ENCODE measurements at regions not wholly inside any gene's neighbourhood (a gene's known extent, or its start where the extent isn't known, plus 50 kb on each side); places are given as distances from the start of the nearest gene placed in this dataset.

GRCh38 chr16:51312363-51313150 lies 161.5 kb upstream of the SALL1 start:
- H3K36me3 ChIP-seq (ENCODE audit: control insufficient read depth, insufficient read depth, low read length): no peaks in the 10 kb centered on the region
- H3K4me3 ChIP-seq (ENCODE audit: insufficient read depth, low read depth, low read length): no peak overlapping the region
- no peaks in the 10 kb centered on the region for H3K4me1 ChIP-seq (ENCODE audit: control insufficient read depth, insufficient read depth, low read length)
- no peaks in the 10 kb centered on the region for H3K9me3 ChIP-seq (ENCODE audit: control insufficient read depth, low read length)
- 97 to 100% methylated on average over 2 of the region's 2 CpGs for WGBS, 2 experiments
- no peak overlapping the region for H3K27ac ChIP-seq (ENCODE audit: insufficient read depth, low read depth, low read length, poor library complexity, severe bottlenecking)
- H3K27me3 ChIP-seq (ENCODE audit: control insufficient read depth, insufficient read depth, low read length, poor library complexity, severe bottlenecking): no peaks in the 10 kb centered on the region

GRCh38 chr16:51310159-51310558 lies 159.1 kb upstream of the SALL1 start:
- H3K27me3 ChIP-seq (ENCODE audit: control insufficient read depth, insufficient read depth, low read length, poor library complexity, severe bottlenecking): no peaks in the 10 kb centered on the region
- no peak overlapping the region for H3K27ac ChIP-seq (ENCODE audit: insufficient read depth, low read depth, low read length, poor library complexity, severe bottlenecking)
- no peaks in the 10 kb centered on the region for H3K4me1 ChIP-seq (ENCODE audit: control insufficient read depth, insufficient read depth, low read length)
- no peak overlapping the region for H3K4me3 ChIP-seq (ENCODE audit: insufficient read depth, low read depth, low read length)
- H3K9me3 ChIP-seq (ENCODE audit: control insufficient read depth, low read length): no peaks in the 10 kb centered on the region
- H3K36me3 ChIP-seq (ENCODE audit: control insufficient read depth, insufficient read depth, low read length): no peaks in the 10 kb centered on the region

- no peaks in the 10 kb centered on the region for H3K36me3 ChIP-seq (ENCODE audit: control insufficient read depth, insufficient read depth, low read length)
- no peak overlapping the region for H3K27ac ChIP-seq (ENCODE audit: insufficient read depth, low read depth, low read length, poor library complexity, severe bottlenecking)
- H3K9me3 ChIP-seq (ENCODE audit: control insufficient read depth, low read length): no peaks in the 10 kb centered on the region
- no peak overlapping the region for H3K4me3 ChIP-seq (ENCODE audit: insufficient read depth, low read depth, low read length)
- 91 to 94% methylated on average over 4 of the region's 4 CpGs for WGBS, 2 experiments
- H3K27me3 ChIP-seq (ENCODE audit: control insufficient read depth, insufficient read depth, low read length, poor library complexity, severe bottlenecking): no peaks in the 10 kb centered on the region
- no peaks in the 10 kb centered on the region for H3K4me1 ChIP-seq (ENCODE audit: control insufficient read depth, insufficient read depth, low read length)
These were observed 156.0 kb upstream of the SALL1 start for GRCh38 chr16:51306886-51307595.

GRCh38 chr16:51306116-51306515 lies 155.0 kb upstream of the SALL1 start:
- no peak overlapping the region for H3K27ac ChIP-seq (ENCODE audit: insufficient read depth, low read depth, low read length, poor library complexity, severe bottlenecking)
- H3K4me1 ChIP-seq (ENCODE audit: control insufficient read depth, insufficient read depth, low read length): no peaks in the 10 kb centered on the region

GRCh38 chr16:51305337-51305736 lies 154.3 kb upstream of the SALL1 start:
- no peaks in the 10 kb centered on the region for H3K27me3 ChIP-seq (ENCODE audit: control insufficient read depth, insufficient read depth, low read length, poor library complexity, severe bottlenecking)
- H3K27ac ChIP-seq (ENCODE audit: insufficient read depth, low read depth, low read length, poor library complexity, severe bottlenecking): no peak overlapping the region
- no peaks in the 10 kb centered on the region for H3K9me3 ChIP-seq (ENCODE audit: control insufficient read depth, low read length)
- H3K4me1 ChIP-seq (ENCODE audit: control insufficient read depth, insufficient read depth, low read length): no peaks in the 10 kb centered on the region
- WGBS, 2 experiments: 90 to 96% methylated on average over 2 of the region's 2 CpGs
- H3K36me3 ChIP-seq (ENCODE audit: control insufficient read depth, insufficient read depth, low read length): no peaks in the 10 kb centered on the region
- H3K4me3 ChIP-seq (ENCODE audit: insufficient read depth, low read depth, low read length): no peak overlapping the region

More at GRCh38 chr16:51306116-51306515, 155.0 kb upstream of the SALL1 start:
- WGBS, 2 experiments: 85 to 92% methylated on average over 3 of the region's 3 CpGs
- H3K36me3 ChIP-seq (ENCODE audit: control insufficient read depth, insufficient read depth, low read length): no peaks in the 10 kb centered on the region
- no peak overlapping the region for H3K4me3 ChIP-seq (ENCODE audit: insufficient read depth, low read depth, low read length)
- no peaks in the 10 kb centered on the region for H3K27me3 ChIP-seq (ENCODE audit: control insufficient read depth, insufficient read depth, low read length, poor library complexity, severe bottlenecking)
- no peaks in the 10 kb centered on the region for H3K9me3 ChIP-seq (ENCODE audit: control insufficient read depth, low read length)

- Histone ChIP-seq H3K9me3 (ENCODE audit: control insufficient read depth, low read length) (no peaks in the 10 kb centered on the region), H3K27me3 (ENCODE audit: control insufficient read depth, insufficient read depth, low read length, poor library complexity, severe bottlenecking) (no peaks in the 10 kb centered on the region), H3K4me1 (ENCODE audit: control insufficient read depth, insufficient read depth, low read length) (no peaks in the 10 kb centered on the region), H3K36me3 (ENCODE audit: control insufficient read depth, insufficient read depth, low read length) (peaks cover 2% of the 10 kb centered on the region), H3K4me3 (ENCODE audit: insufficient read depth, low read depth, low read length) (no peak overlapping the region), H3K27ac (ENCODE audit: insufficient read depth, low read depth, low read length, poor library complexity, severe bottlenecking) (no peak overlapping the region)
- 100% methylated on average over 1 of the region's 1 CpG; no CpG with 5 or more reads in 1 of the 2 experiments for WGBS, 2 experiments
These were observed 151.0 kb upstream of the SALL1 start for GRCh38 chr16:51302042-51302441.

- H3K27ac ChIP-seq (ENCODE audit: insufficient read depth, low read depth, low read length, poor library complexity, severe bottlenecking): no peak overlapping the region
- peaks cover 2% of the 10 kb centered on the region for H3K36me3 ChIP-seq (ENCODE audit: control insufficient read depth, insufficient read depth, low read length)
- H3K27me3 ChIP-seq (ENCODE audit: control insufficient read depth, insufficient read depth, low read length, poor library complexity, severe bottlenecking): no peaks in the 10 kb centered on the region
- WGBS, 2 experiments: 89 to 94% methylated on average over 1 of the region's 1 CpG
- no peaks in the 10 kb centered on the region for H3K4me1 ChIP-seq (ENCODE audit: control insufficient read depth, insufficient read depth, low read length)
- H3K9me3 ChIP-seq (ENCODE audit: control insufficient read depth, low read length): no peaks in the 10 kb centered on the region
- H3K4me3 ChIP-seq (ENCODE audit: insufficient read depth, low read depth, low read length): no peak overlapping the region
These were observed 147.7 kb upstream of the SALL1 start for GRCh38 chr16:51298800-51299199.

GRCh38 chr16:51290442-51291285 lies 139.6 kb upstream of the SALL1 start:
- WGBS, 2 experiments: 31 to 33% methylated on average over 4 of the region's 4 CpGs
- Histone ChIP-seq H3K27me3 (ENCODE audit: control insufficient read depth, insufficient read depth, low read length, poor library complexity, severe bottlenecking) (no peaks in the 10 kb centered on the region), H3K27ac (ENCODE audit: insufficient read depth, low read depth, low read length, poor library complexity, severe bottlenecking) (no peak overlapping the region), H3K9me3 (ENCODE audit: control insufficient read depth, low read length) (no peaks in the 10 kb centered on the region), H3K36me3 (ENCODE audit: control insufficient read depth, insufficient read depth, low read length) (no peaks in the 10 kb centered on the region), H3K4me1 (ENCODE audit: control insufficient read depth, insufficient read depth, low read length) (no peaks in the 10 kb centered on the region), H3K4me3 (ENCODE audit: insufficient read depth, low read depth, low read length) (no peak overlapping the region)

GRCh38 chr16:51289336-51289735 lies 138.3 kb upstream of the SALL1 start:
- H3K27ac ChIP-seq (ENCODE audit: insufficient read depth, low read depth, low read length, poor library complexity, severe bottlenecking): no peak overlapping the region
- H3K9me3 ChIP-seq (ENCODE audit: control insufficient read depth, low read length): no peaks in the 10 kb centered on the region
- H3K36me3 ChIP-seq (ENCODE audit: control insufficient read depth, insufficient read depth, low read length): no peaks in the 10 kb centered on the region
- no peak overlapping the region for H3K4me3 ChIP-seq (ENCODE audit: insufficient read depth, low read depth, low read length)
- H3K27me3 ChIP-seq (ENCODE audit: control insufficient read depth, insufficient read depth, low read length, poor library complexity, severe bottlenecking): no peaks in the 10 kb centered on the region
- WGBS, 2 experiments: 87 to 90% methylated on average over 3 of the region's 3 CpGs
- no peaks in the 10 kb centered on the region for H3K4me1 ChIP-seq (ENCODE audit: control insufficient read depth, insufficient read depth, low read length)
